ENCODE measurements at regions not wholly inside any gene's neighbourhood (a gene's known extent, or its start where the extent isn't known, plus 50 kb on each side); places are given as distances from the start of the nearest gene placed in this dataset.

DNA sequence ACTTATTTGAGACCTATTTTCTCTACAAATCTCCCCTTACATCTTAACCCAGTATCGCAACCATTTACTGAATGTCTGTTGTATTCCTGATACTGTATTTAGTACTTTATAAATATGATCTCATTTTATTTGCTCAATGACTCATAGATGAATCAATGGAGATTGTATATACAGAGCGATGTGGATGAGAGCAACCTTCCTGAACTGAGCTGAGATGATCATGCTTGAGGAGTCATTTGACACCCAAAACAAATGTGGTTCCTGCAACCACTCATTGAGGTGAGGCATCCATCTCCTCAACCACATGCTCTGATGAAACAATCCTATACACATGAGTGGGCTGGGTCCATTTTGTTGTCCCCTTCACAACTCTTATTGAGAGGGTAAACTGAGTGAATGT lies 250.0 kb downstream of the CDC14C start:
- Histone ChIP-seq H3K27me3 (no peaks in the 10 kb centered on the region), H3K4me3 (no peak overlapping the region), H3K4me1 (no peaks in the 10 kb centered on the region), H3K36me3 (no peaks in the 10 kb centered on the region), H3K9me3 (no peaks in the 10 kb centered on the region), H3K27ac (no peak overlapping the region)
- no peak for DNase-seq
- TF ChIP-seq POLR2A (IDR thresholded peaks at IDR 0.05), result no peak
- TF ChIP-seq, protein P1, sequence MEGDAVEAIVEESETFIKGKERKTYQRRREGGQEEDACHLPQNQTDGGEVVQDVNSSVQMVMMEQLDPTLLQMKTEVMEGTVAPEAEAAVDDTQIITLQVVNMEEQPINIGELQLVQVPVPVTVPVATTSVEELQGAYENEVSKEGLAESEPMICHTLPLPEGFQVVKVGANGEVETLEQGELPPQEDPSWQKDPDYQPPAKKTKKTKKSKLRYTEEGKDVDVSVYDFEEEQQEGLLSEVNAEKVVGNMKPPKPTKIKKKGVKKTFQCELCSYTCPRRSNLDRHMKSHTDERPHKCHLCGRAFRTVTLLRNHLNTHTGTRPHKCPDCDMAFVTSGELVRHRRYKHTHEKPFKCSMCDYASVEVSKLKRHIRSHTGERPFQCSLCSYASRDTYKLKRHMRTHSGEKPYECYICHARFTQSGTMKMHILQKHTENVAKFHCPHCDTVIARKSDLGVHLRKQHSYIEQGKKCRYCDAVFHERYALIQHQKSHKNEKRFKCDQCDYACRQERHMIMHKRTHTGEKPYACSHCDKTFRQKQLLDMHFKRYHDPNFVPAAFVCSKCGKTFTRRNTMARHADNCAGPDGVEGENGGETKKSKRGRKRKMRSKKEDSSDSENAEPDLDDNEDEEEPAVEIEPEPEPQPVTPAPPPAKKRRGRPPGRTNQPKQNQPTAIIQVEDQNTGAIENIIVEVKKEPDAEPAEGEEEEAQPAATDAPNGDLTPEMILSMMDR (IDR thresholded peaks at IDR 0.05), result no peak

DNA sequence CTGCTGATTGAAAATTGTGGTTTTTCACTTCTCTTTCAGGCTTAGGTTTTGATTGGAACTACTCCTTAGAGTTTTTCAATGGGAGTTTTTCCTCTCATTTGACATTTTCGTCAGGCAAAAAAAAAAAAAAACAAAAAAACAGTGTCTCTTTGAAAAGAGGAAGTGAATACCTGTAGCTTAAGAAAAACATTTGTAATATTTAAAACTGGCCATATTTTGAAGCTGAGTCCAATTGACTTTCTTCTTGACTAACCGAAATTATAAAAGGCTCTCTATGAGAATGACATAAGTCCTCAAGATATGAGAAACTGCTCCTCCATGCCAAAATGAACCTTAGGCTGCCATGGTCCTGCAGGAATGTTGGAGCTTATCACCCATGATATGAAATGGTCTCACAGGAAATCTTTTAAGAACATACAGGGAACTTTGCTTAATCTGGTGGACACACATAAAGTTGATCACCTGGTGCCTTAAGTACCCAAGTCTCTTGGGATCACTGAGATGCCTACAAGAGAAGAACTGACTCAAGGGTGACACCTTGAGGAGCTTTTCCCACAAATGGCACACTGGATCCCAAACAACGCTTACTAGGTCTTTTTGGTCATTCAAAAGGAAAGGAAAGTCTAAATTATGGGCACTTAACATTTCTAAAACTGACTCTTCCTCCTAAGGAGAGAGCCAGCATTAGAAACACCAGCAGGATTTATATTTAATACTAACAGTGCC lies 263.4 kb downstream of the CDC14C start:
- no peak for TF ChIP-seq POLR2A (IDR thresholded peaks at IDR 0.05)
- TF ChIP-seq, protein P1 (IDR thresholded peaks at IDR 0.05), result no peak
- no peaks in the 10 kb centered on the region for H3K4me1 ChIP-seq
- no peaks in the 10 kb centered on the region for H3K36me3 ChIP-seq
- no peaks in the 10 kb centered on the region for H3K9me3 ChIP-seq
- DNase-seq, result no peak
- no peak overlapping the region for H3K27ac ChIP-seq
- no peak overlapping the region for H3K4me3 ChIP-seq
- H3K27me3 ChIP-seq, result no peaks in the 10 kb centered on the region

DNA sequence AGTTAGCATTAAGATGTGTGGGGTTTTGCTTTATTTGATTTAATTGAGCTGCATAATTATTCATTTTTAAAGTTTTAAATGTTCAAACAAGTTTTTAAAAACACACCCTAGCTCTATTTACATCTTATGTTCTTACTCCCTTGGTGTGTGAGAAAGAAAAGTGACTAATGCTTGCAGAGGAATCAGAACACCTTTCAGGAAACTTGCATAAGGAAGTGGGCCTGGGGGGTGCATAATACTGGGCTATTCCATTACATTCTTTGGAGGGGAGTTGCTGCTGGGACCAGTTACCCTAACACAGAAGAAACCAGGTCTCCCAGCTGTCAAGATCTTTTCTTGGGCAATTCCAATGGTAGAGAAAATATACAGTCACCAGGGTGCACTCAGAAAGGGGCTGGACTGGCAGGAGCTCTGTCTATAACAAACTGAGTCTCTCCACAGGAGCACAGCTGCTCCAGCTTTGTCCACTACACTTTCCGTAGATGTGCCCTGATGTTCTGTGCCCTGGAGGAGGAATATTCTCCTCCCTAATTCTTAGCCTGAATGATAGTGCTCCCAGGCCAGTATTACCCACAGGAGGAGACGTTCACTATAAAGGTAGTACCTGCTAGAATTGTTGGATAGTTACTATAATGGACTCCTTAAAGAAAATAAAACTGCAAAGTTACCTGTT lies 304.2 kb downstream of the CDC14C start:
- H3K27me3 ChIP-seq, result no peaks in the 10 kb centered on the region
- no peaks in the 10 kb centered on the region for H3K9me3 ChIP-seq
- no peak overlapping the region for H3K27ac ChIP-seq
- no peak overlapping the region for H3K4me3 ChIP-seq
- H3K4me1 ChIP-seq, result no peaks in the 10 kb centered on the region
- no peak for TF ChIP-seq POLR2A (IDR thresholded peaks at IDR 0.05)
- TF ChIP-seq, protein P1 (IDR thresholded peaks at IDR 0.05), result no peak
- no peak for DNase-seq
- no peaks in the 10 kb centered on the region for H3K36me3 ChIP-seq

DNA sequence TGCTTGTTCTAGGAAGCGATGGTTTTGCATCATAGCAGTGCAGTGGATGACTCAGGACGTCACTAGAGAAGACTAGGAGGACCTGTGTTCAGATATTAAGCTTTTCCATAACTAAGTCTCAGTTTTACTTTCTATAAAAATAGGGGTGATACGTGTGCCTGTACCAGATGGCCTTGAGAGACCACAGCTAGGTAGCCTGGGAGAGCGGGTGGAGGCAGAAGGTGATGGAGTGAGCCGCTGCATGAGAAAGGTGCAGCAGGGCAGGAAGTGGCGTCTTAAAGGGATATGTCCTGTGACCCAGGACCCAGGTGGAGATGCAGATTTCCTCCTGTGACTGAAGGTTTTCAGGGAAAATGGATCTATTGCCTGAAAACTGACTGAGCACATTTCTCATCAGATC lies 304.9 kb downstream of the CDC14C start:
- Histone ChIP-seq H3K27ac (no peak overlapping the region), H3K4me3 (no peak overlapping the region), H3K27me3 (no peaks in the 10 kb centered on the region), H3K9me3 (no peaks in the 10 kb centered on the region), H3K36me3 (no peaks in the 10 kb centered on the region), H3K4me1 (no peaks in the 10 kb centered on the region)
- DNase-seq, result no peak
- no peak for TF ChIP-seq POLR2A (IDR thresholded peaks at IDR 0.05)
- TF ChIP-seq, protein P1 (IDR thresholded peaks at IDR 0.05), result no peak

DNA sequence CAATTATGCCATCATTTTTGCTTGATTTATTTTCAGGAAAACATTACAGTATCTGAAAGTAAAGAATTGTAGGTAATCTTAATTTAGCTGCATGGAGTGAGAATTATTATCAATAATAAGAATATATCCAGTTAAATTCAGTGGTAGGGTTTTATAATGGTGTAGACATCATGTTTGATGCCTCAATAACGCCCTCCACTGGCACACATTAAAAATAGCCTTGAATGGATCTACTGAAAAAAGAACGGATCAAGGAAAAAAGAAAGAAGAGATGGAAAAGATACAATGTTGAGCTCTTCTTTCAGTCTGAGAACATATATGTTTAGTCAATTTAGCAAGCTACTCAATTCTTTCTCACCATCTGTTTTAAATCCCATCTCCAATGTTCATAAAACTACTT lies 319.2 kb downstream of the CDC14C start:
- Histone ChIP-seq H3K27ac (no peak overlapping the region), H3K9me3 (peaks cover 0 to 10% (median 0%) of the 10 kb centered on the region in 4 donors), H3K36me3 (no peaks in the 10 kb centered on the region), H3K4me3 (no peak overlapping the region), H3K4me1 (no peaks in the 10 kb centered on the region), H3K27me3 (no peaks in the 10 kb centered on the region)
- DNase-seq, result no peak
- TF ChIP-seq, protein P1 (IDR thresholded peaks at IDR 0.05), result no peak
- no peak for TF ChIP-seq POLR2A (IDR thresholded peaks at IDR 0.05)
